Vagina (tissue), 2 donors: ENCODE measurements at regions not wholly inside any gene's neighbourhood (a gene's known extent, or its start where the extent isn't known, plus 50 kb on each side); places are given as distances from the start of the nearest gene placed in this dataset.

ENCODE experiments used
- CTCF ChIP-seq, 3 experiments: fragments of 450-650 bp in 2 of 3; fragments of 200-600 bp in 1 of 3; sonication (generic) in 1 of 3; IDR thresholded peaks; one replicate each; pipeline ENCODE4 v1.5.1; 2017 to 2019; ENCODE audit warnings: antibody characterized with exemption in 3 of 3, mild to moderate bottlenecking in 2 of 3, moderate library complexity in 2 of 3
- POLR2A ChIP-seq, 2 donors: fragments of 450-650 bp; IDR thresholded peaks; one replicate each; pipeline ENCODE4 v1.6.1; 2017; ENCODE audit warnings: antibody characterized with exemption in 2 of 2, mild to moderate bottlenecking in 2 of 2, moderate library complexity in 2 of 2
- POLR2AphosphoS5 ChIP-seq, 2 donors: sonication (generic); formaldehyde crosslinking; IDR thresholded peaks; one replicate each; pipeline ENCODE4 v1.9.0; 2017; ENCODE audit warnings: antibody characterized with exemption in 2 of 2, mild to moderate bottlenecking in 2 of 2, low read depth in 1 of 2; ENCODE audit not compliant: insufficient read depth in 1 of 2

- no peak for TF ChIP-seq POLR2A (IDR thresholded peaks at IDR 0.05)
- no peak for TF ChIP-seq CTCF (IDR thresholded peaks at IDR 0.05)
- no peak for TF ChIP-seq POLR2AphosphoS5 (IDR thresholded peaks at IDR 0.05; ENCODE audit: insufficient read depth in 1 of 2, low read depth in 1 of 2)
Observed at GRCh38 chr11:111067994-111068393, 177.5 kb upstream of the POU2AF2 start.
